H1 (cell line): ENCODE measurements at regions not wholly inside any gene's neighbourhood (a gene's known extent, or its start where the extent isn't known, plus 50 kb on each side); places are given as distances from the start of the nearest gene placed in this dataset.

Experiments
- CTBP2 ChIP-seq: IDR thresholded peaks from 2 replicates; pipeline ENCODE4 v1.7.0; 2011; ENCODE audit warnings: borderline replicate concordance, mild to moderate bottlenecking, moderate library complexity, mixed read lengths, low read length; ENCODE audit not compliant: insufficient read depth, insufficient read length
- MAFK ChIP-seq: IDR thresholded peaks from 2 replicates; pipeline ENCODE4 v1.6.1; 2012; ENCODE audit warnings: low read depth, mild to moderate bottlenecking, improper control_type of control experiment, low read length

DNA sequence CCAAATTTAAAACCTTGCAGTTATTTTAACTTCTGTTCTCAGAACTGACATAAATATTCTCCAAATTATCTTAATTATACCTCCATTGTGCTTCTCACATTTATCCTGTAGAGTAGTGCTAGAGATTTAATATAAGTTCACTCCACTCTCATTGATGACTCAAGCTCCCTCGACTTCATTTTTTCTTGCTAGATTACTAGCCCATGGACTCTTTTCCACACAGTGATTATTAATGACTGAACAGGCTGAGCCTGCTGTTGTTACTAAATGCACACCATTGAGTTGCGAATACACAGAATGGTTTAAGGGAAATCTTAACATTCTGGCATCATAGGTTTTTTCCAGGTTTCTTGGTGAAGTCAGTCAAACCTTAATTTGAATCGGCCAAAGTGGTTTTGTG, 179.5 kb upstream of the AKR1E2 start (continued):
- TF ChIP-seq CTBP2, result no peak
- no peak for TF ChIP-seq MAFK
- TF ChIP-seq, all 59 proteins: peak for 0
